Neuronal stem cell (in vitro differentiated cells): ENCODE measurements at regions not wholly inside any gene's neighbourhood (a gene's known extent, or its start where the extent isn't known, plus 50 kb on each side); places are given as distances from the start of the nearest gene placed in this dataset.

Experiments
- DNase-seq: peaks from one replicate; pipeline ENCODE4 v3.0.0-alpha.2; 2013; ENCODE audit warnings: low spot score
- H2AFZ ChIP-seq: one replicate; pipeline ENCODE4 v1.6.1; 2013; ENCODE audit warnings: mild to moderate bottlenecking, low read length, inconsistent platforms
- H2AK5ac ChIP-seq: 2 replicates; pipeline ENCODE4 v1.6.1; 2013; ENCODE audit warnings: low read depth, mild to moderate bottlenecking, inconsistent platforms, low read length, moderate library complexity, mixed read lengths
- H2BK120ac ChIP-seq: 2 replicates; pipeline ENCODE4 v1.6.1; 2013; ENCODE audit warnings: low read depth, mild to moderate bottlenecking, inconsistent platforms, low read length, moderate library complexity, mixed read lengths
- H2BK12ac ChIP-seq: one replicate; pipeline ENCODE4 v1.6.1; 2013; ENCODE audit warnings: low read length, inconsistent platforms
- H2BK15ac ChIP-seq: 2 replicates; pipeline ENCODE4 v1.6.1; 2013; ENCODE audit warnings: mild to moderate bottlenecking, low read length, inconsistent platforms, mixed read lengths
- H2BK5ac ChIP-seq: one replicate; pipeline ENCODE4 v1.6.1; 2013; ENCODE audit warnings: inconsistent platforms, mild to moderate bottlenecking, low read length, moderate library complexity
- H3K14ac ChIP-seq: one replicate; pipeline ENCODE4 v1.6.1; 2013; ENCODE audit warnings: low read length, inconsistent platforms
- H3K18ac ChIP-seq: 2 replicates; pipeline ENCODE4 v1.6.1; 2013; ENCODE audit warnings: low read length, inconsistent platforms
- H3K23ac ChIP-seq: 2 replicates; pipeline ENCODE4 v1.6.1; 2013; ENCODE audit warnings: low read depth, mild to moderate bottlenecking, mixed read lengths, low read length, inconsistent platforms; ENCODE audit not compliant: poor library complexity
- H3K27ac ChIP-seq: replicated peaks from 3 replicates; pipeline ENCODE4 v1.5.1; 2013; ENCODE audit warnings: low read length, inconsistent platforms
- H3K27me3 ChIP-seq, 3 experiments: 2 replicates each; pipeline ENCODE4 v1.6.1; 2013; ENCODE audit warnings: low read length in 3 of 3, mild to moderate bottlenecking in 2 of 3, inconsistent platforms in 1 of 3, low read depth in 1 of 3, mixed read lengths in 1 of 3, moderate library complexity in 1 of 3; ENCODE audit not compliant: control insufficient read depth in 3 of 3, insufficient read depth in 3 of 3
- H3K36me3 ChIP-seq, 2 donors: replicated peaks in 1 of 2; 2 replicates each; pipeline ENCODE4 v1.6.1; 2013; ENCODE audit warnings: low read length in 2 of 2; ENCODE audit not compliant: control insufficient read depth in 2 of 2, insufficient read depth in 2 of 2
- H3K4ac ChIP-seq: 2 replicates; pipeline ENCODE4 v1.6.1; 2013; ENCODE audit warnings: inconsistent platforms, mild to moderate bottlenecking, low read length, moderate library complexity
- H3K4me1 ChIP-seq, 2 donors: 1 replicate in 1 of 2; 2 replicates in 1 of 2; pipeline ENCODE4 v1.6.1; 2013; ENCODE audit warnings: low read length in 2 of 2, low read depth in 1 of 2; ENCODE audit not compliant: control insufficient read depth in 2 of 2, insufficient read depth in 1 of 2
- H3K4me2 ChIP-seq: one replicate; pipeline ENCODE4 v1.6.1; 2013; ENCODE audit warnings: mild to moderate bottlenecking, low read length, inconsistent platforms; ENCODE audit not compliant: insufficient read depth, poor library complexity, severe bottlenecking
- H3K4me3 ChIP-seq, 2 donors: 2 replicates each; pipeline ENCODE4 v1.5.1; 2013; ENCODE audit warnings: low read length in 2 of 2, mild to moderate bottlenecking in 2 of 2, inconsistent platforms in 1 of 2, moderate library complexity in 1 of 2
- H3K79me1 ChIP-seq: one replicate; pipeline ENCODE4 v1.6.1; 2013; ENCODE audit warnings: low read depth, mild to moderate bottlenecking, inconsistent platforms, low read length, moderate library complexity
- H3K9ac ChIP-seq: one replicate; pipeline ENCODE4 v1.6.1; 2013; ENCODE audit warnings: mild to moderate bottlenecking, low read depth, low read length, inconsistent platforms; ENCODE audit not compliant: poor library complexity
- H3K9me3 ChIP-seq, 2 donors: replicated peaks in 1 of 2; 2 replicates each; pipeline versions ENCODE3 to v1.6.1; 2013; ENCODE audit warnings: low read length in 2 of 2, mild to moderate bottlenecking in 2 of 2, inconsistent platforms in 1 of 2, low read depth in 1 of 2, mixed read lengths in 1 of 2, moderate library complexity in 1 of 2; ENCODE audit not compliant: control insufficient read depth in 2 of 2, insufficient read depth in 1 of 2
- H4K8ac ChIP-seq: one replicate; pipeline ENCODE4 v1.6.1; 2013; ENCODE audit warnings: low read depth, mild to moderate bottlenecking, inconsistent platforms, low read length, moderate library complexity
- H4K91ac ChIP-seq: one replicate; pipeline ENCODE4 v1.6.1; 2013; ENCODE audit warnings: low read length, low read depth, mild to moderate bottlenecking, inconsistent platforms; ENCODE audit not compliant: poor library complexity
- WGBS, 2 donors: extraction: QIAGEN DNeasy Blood & Tissue Kit; methylation state at CpG; one replicate each; pipeline ENCODE4 v1.1.7; 2013; ENCODE audit warnings: missing lambda C conversion rate in 2 of 2, mixed read lengths in 1 of 2; ENCODE audit not compliant: insufficient read length in 2 of 2, insufficient replicate concordance in 1 of 2; ENCODE audit errors: extremely low coverage in 2 of 2; 5-methylcytosine and 5-hydroxymethylcytosine counted together

- Histone ChIP-seq H3K27ac (no peak overlapping the region), H2AFZ (no peak overlapping the region), H2BK12ac (no peak overlapping the region), H3K9me3 (peaks cover 0 to 2% of the 10 kb centered on the region in 2 donors), H4K91ac (no peak overlapping the region), H3K4ac (no peak overlapping the region), H4K8ac (no peak overlapping the region), H3K36me3 (no peaks in the 10 kb centered on the region), H3K27me3 (no peaks in the 10 kb centered on the region), H2BK15ac (no peak overlapping the region), H3K14ac (no peak overlapping the region), H3K79me1 (no peaks in the 10 kb centered on the region), H3K4me1 (peaks cover 0 to 3% of the 10 kb centered on the region in 2 donors), H2BK120ac (no peak overlapping the region), H3K4me2 (no peak overlapping the region), H3K18ac (no peak overlapping the region), H3K9ac (no peak overlapping the region), H2BK5ac (no peak overlapping the region), H2AK5ac (no peak overlapping the region), H3K4me3 (no peak overlapping the region), H3K23ac (no peak overlapping the region)
- no peak for DNase-seq
- no CpG with 5 or more reads among the region's 1 CpG for WGBS, 2 donors
Observed at GRCh38 chr7:19247017-19247416, 101.8 kb upstream of the FERD3L start.

- H3K27me3 ChIP-seq: no peaks in the 10 kb centered on the region
- no peak overlapping the region for H3K4ac ChIP-seq
- H3K79me1 ChIP-seq: no peaks in the 10 kb centered on the region
- no peak overlapping the region for H2BK15ac ChIP-seq
- peaks cover 0 to 2% of the 10 kb centered on the region in 2 donors for H3K9me3 ChIP-seq
- peaks cover 0 to 3% of the 10 kb centered on the region in 2 donors for H3K4me1 ChIP-seq
- WGBS, 2 donors: no CpG with 5 or more reads among the region's 2 CpGs
- H3K4me3 ChIP-seq: no peak overlapping the region
- no peak for DNase-seq
- H2BK120ac ChIP-seq: no peak overlapping the region
- peak overlapping the region; percentile 23 for H2AFZ ChIP-seq
- no peak overlapping the region for H3K23ac ChIP-seq
- no peak overlapping the region for H3K9ac ChIP-seq
- no peak overlapping the region for H4K91ac ChIP-seq
- H3K14ac ChIP-seq: no peak overlapping the region
- H2AK5ac ChIP-seq: no peak overlapping the region
- no peak overlapping the region for H2BK12ac ChIP-seq
- no peaks in the 10 kb centered on the region for H3K36me3 ChIP-seq
- H3K27ac ChIP-seq: no peak overlapping the region
- H2BK5ac ChIP-seq: no peak overlapping the region
- no peak overlapping the region for H4K8ac ChIP-seq
- peak overlapping the region; percentile 52 for H3K18ac ChIP-seq
- no peak overlapping the region for H3K4me2 ChIP-seq
Observed at GRCh38 chr7:19242246-19242645, 97.0 kb upstream of the FERD3L start.

GRCh38 chr7:19239951-19240350, 94.7 kb upstream of the FERD3L start:
- Histone ChIP-seq H2BK5ac (no peak overlapping the region), H3K4me2 (no peak overlapping the region), H3K4ac (no peak overlapping the region), H3K9me3 (peaks cover 0 to 2% of the 10 kb centered on the region in 2 donors), H4K91ac (no peak overlapping the region), H3K4me3 (no peak overlapping the region), H3K27ac (no peak overlapping the region), H4K8ac (no peak overlapping the region), H3K18ac (no peak overlapping the region), H2BK120ac (no peak overlapping the region), H2BK15ac (no peak overlapping the region), H3K4me1 (peaks cover 0 to 3% of the 10 kb centered on the region in 2 donors), H2BK12ac (no peak overlapping the region), H3K79me1 (no peaks in the 10 kb centered on the region), H3K27me3 (no peaks in the 10 kb centered on the region), H3K14ac (no peak overlapping the region), H2AFZ (no peak overlapping the region), H3K9ac (no peak overlapping the region), H2AK5ac (no peak overlapping the region), H3K36me3 (no peaks in the 10 kb centered on the region), H3K23ac (no peak overlapping the region)
- no peak for DNase-seq
- no CpG with 5 or more reads among the region's 3 CpGs for WGBS, 2 donors

- Histone ChIP-seq H4K8ac (no peak overlapping the region), H2AFZ (no peak overlapping the region), H3K79me1 (no peaks in the 10 kb centered on the region), H3K9me3 (no peaks in the 10 kb centered on the region), H3K14ac (no peak overlapping the region), H2BK12ac (no peak overlapping the region), H3K36me3 (no peaks in the 10 kb centered on the region), H3K4me2 (no peak overlapping the region), H3K27me3 (no peaks in the 10 kb centered on the region), H2BK120ac (no peak overlapping the region), H2BK15ac (no peak overlapping the region), H3K9ac (no peak overlapping the region), H4K91ac (no peak overlapping the region), H3K4ac (no peak overlapping the region), H3K23ac (no peak overlapping the region), H2AK5ac (no peak overlapping the region), H3K18ac (no peak overlapping the region), H3K27ac (no peak overlapping the region), H2BK5ac (no peak overlapping the region), H3K4me1 (no peaks in the 10 kb centered on the region), H3K4me3 (no peak overlapping the region)
- no peak for DNase-seq
- WGBS, 2 donors: no CpG with 5 or more reads among the region's 5 CpGs
Observed at GRCh38 chr7:19235680-19236079, 90.5 kb upstream of the FERD3L start.
